CD4-positive, alpha-beta memory T cell (primary cell): ENCODE measurements at regions not wholly inside any gene's neighbourhood (a gene's known extent, or its start where the extent isn't known, plus 50 kb on each side); places are given as distances from the start of the nearest gene placed in this dataset.

Experiments used
- CTCF ChIA-PET: fragments of 350-600 bp; sonication (Branson Sonifier 250); formaldehyde crosslinking; loops from one replicate; lab custom pipeline; 2021; ENCODE audit warnings: inconsistent platforms; ENCODE audit not compliant: partially characterized antibody; lab: Charles Lee
- POLR2A ChIA-PET: fragments of 350-600 bp; sonication (Branson Sonifier 250); formaldehyde crosslinking; loops from one replicate; lab custom pipeline; 2021; ENCODE audit not compliant: partially characterized antibody; lab: Charles Lee
- DNase-seq, 5 donors: peaks; one replicate each; pipeline versions ENCODE4 v3.0.0 to v3.0.0-alpha.2; 2020 to 2022; ENCODE audit warnings: mixed read lengths in 1 of 5
- H3K27ac ChIP-seq: one replicate; pipeline ENCODE4 v1.7.0; 2013; ENCODE audit warnings: low read depth, low read length
- H3K27me3 ChIP-seq: 2 replicates; pipeline ENCODE4 v1.7.0; 2013; ENCODE audit warnings: mild to moderate bottlenecking, low read length, moderate library complexity; ENCODE audit not compliant: insufficient read depth
- H3K36me3 ChIP-seq: 2 replicates; pipeline ENCODE4 v1.7.0; 2013; ENCODE audit warnings: mild to moderate bottlenecking, low read length, moderate library complexity; ENCODE audit not compliant: insufficient read depth
- H3K4me1 ChIP-seq: 2 replicates; pipeline ENCODE4 v1.7.0; 2013; ENCODE audit warnings: mild to moderate bottlenecking, low read length, moderate library complexity; ENCODE audit not compliant: insufficient read depth
- H3K4me3 ChIP-seq, 2 donors: one replicate each; pipeline ENCODE4 v1.7.0; 2013; ENCODE audit warnings: low read length in 2 of 2, mild to moderate bottlenecking in 1 of 2
- H3K9me3 ChIP-seq, 2 donors: one replicate each; pipeline ENCODE4 v1.7.0; 2013; ENCODE audit warnings: low read length in 2 of 2, control low read depth in 1 of 2; ENCODE audit not compliant: control insufficient read depth in 1 of 2
- H3K27ac Mint-ChIP-seq, 7 donors: one replicate each; pipeline ENCODE4 v1.8.0; 2020 to 2021; ENCODE audit warnings: mixed read lengths in 7 of 7, mild to moderate bottlenecking in 6 of 7, inconsistent platforms in 3 of 7, moderate library complexity in 3 of 7
- H3K27me3 Mint-ChIP-seq, 2 donors: one replicate each; pipeline ENCODE4 v1.8.0; 2020 to 2021; ENCODE audit warnings: mixed read lengths in 2 of 2
- H3K36me3 Mint-ChIP-seq, 2 donors: one replicate each; pipeline ENCODE4 v1.8.0; 2020 to 2021; ENCODE audit warnings: mixed read lengths in 2 of 2, inconsistent platforms in 1 of 2, mild to moderate bottlenecking in 1 of 2
- H3K4me1 Mint-ChIP-seq, 4 donors: one replicate each; pipeline ENCODE4 v1.8.0; 2020 to 2021; ENCODE audit warnings: mixed read lengths in 4 of 4, mild to moderate bottlenecking in 1 of 4
- H3K4me3 Mint-ChIP-seq, 8 donors: one replicate each; pipeline ENCODE4 v1.8.0; 2020 to 2021; ENCODE audit warnings: mixed read lengths in 8 of 8, mild to moderate bottlenecking in 7 of 8, moderate library complexity in 6 of 8, inconsistent platforms in 3 of 8
- H3K9me3 Mint-ChIP-seq, 8 donors: one replicate each; pipeline ENCODE4 v1.8.0; 2020 to 2021; ENCODE audit warnings: mixed read lengths in 8 of 8, mild to moderate bottlenecking in 5 of 8, inconsistent platforms in 3 of 8, moderate library complexity in 1 of 8
- intact Hi-C: fragments of 100-400 bp; cut with micrococcal nuclease; formaldehyde crosslinking; loops from one replicate; pipeline ENCODE4 v1.15.1; 2023

- no peak for DNase-seq
- no peaks in the 10 kb centered on the region for H3K4me1 ChIP-seq
- Mint-ChIP-seq H3K27me3 (peaks cover 0 to 3% of the 10 kb centered on the region in 2 donors), H3K27ac (no peak overlapping the region), H3K9me3 (peaks cover 0 to 20% (median 16%) of the 10 kb centered on the region in 8 donors), H3K4me3 (no peak overlapping the region), H3K4me1 (no peaks in the 10 kb centered on the region), H3K36me3 (peaks cover 0 to 3% of the 10 kb centered on the region in 2 donors)
- H3K27me3 ChIP-seq, result no peaks in the 10 kb centered on the region
- POLR2A ChIA-PET, result no interaction called here
- no peaks in the 10 kb centered on the region for H3K36me3 ChIP-seq
- H3K9me3 ChIP-seq, result no peaks in the 10 kb centered on the region
- no peak overlapping the region for H3K27ac ChIP-seq
- intact Hi-C loops, result no loop called here
- H3K4me3 ChIP-seq, result no peak overlapping the region
- CTCF ChIA-PET, result interaction anchor here (1.2 to 9.2 kb wide), 2 partner anchors 8 to 14 kb away, joined by 3 to 67 read pairs; no protein-coding TSS in a partner anchor
These were observed 204.4 kb upstream of the ADAMTSL1 start for GRCh38 chr9:18269561-18269960.

- Histone ChIP-seq H3K27ac (no peak overlapping the region), H3K4me3 (no peak overlapping the region), H3K9me3 (no peaks in the 10 kb centered on the region), H3K36me3 (no peaks in the 10 kb centered on the region), H3K4me1 (no peaks in the 10 kb centered on the region), H3K27me3 (no peaks in the 10 kb centered on the region)
- Mint-ChIP-seq H3K9me3 (peaks cover 4 to 48% (median 27%) of the 10 kb centered on the region in 8 donors), H3K4me1 (no peaks in the 10 kb centered on the region), H3K27ac (no peak overlapping the region), H3K4me3 (no peak overlapping the region), H3K27me3 (peaks cover 0 to 1% of the 10 kb centered on the region in 2 donors), H3K36me3 (peaks cover 0 to 3% of the 10 kb centered on the region in 2 donors)
- intact Hi-C loops, result no loop called here
- DNase-seq, result no peak
- ChIA-PET CTCF (interaction anchor here (1.0 kb wide), 1 partner anchor 20 kb away, joined by 4 read pairs; no protein-coding TSS in a partner anchor), POLR2A (no interaction called here)
These were observed 199.3 kb upstream of the ADAMTSL1 start for GRCh38 chr9:18274693-18275092.

- no peaks in the 10 kb centered on the region for H3K27me3 ChIP-seq
- ChIA-PET CTCF (no interaction called here), POLR2A (no interaction called here)
- Mint-ChIP-seq H3K9me3 (peaks cover 4 to 48% (median 27%) of the 10 kb centered on the region in 8 donors), H3K27ac (no peak overlapping the region), H3K27me3 (peaks cover 0 to 1% of the 10 kb centered on the region in 2 donors), H3K4me1 (no peaks in the 10 kb centered on the region), H3K36me3 (peaks cover 0 to 3% of the 10 kb centered on the region in 2 donors), H3K4me3 (no peak overlapping the region)
- H3K9me3 ChIP-seq, result no peaks in the 10 kb centered on the region
- intact Hi-C loops, result no loop called here
- no peak overlapping the region for H3K4me3 ChIP-seq
- no peak overlapping the region for H3K27ac ChIP-seq
- no peaks in the 10 kb centered on the region for H3K36me3 ChIP-seq
- no peaks in the 10 kb centered on the region for H3K4me1 ChIP-seq
- DNase-seq, result no peak
These were observed 198.5 kb upstream of the ADAMTSL1 start for GRCh38 chr9:18275313-18275990.

- DNase-seq, result no peak
- Mint-ChIP-seq H3K9me3 (peaks cover 6 to 31% (median 12%) of the 10 kb centered on the region in 8 donors), H3K27ac (no peak overlapping the region), H3K27me3 (peaks cover 1 to 3% of the 10 kb centered on the region in 2 donors), H3K36me3 (no peaks in the 10 kb centered on the region), H3K4me3 (no peak overlapping the region), H3K4me1 (no peaks in the 10 kb centered on the region)
- Histone ChIP-seq H3K27ac (no peak overlapping the region), H3K9me3 (no peaks in the 10 kb centered on the region), H3K36me3 (no peaks in the 10 kb centered on the region), H3K27me3 (no peaks in the 10 kb centered on the region), H3K4me1 (no peaks in the 10 kb centered on the region), H3K4me3 (no peak overlapping the region)
- intact Hi-C loops, result no loop called here
- ChIA-PET POLR2A (no interaction called here), CTCF (no interaction called here)
These were observed 192.7 kb upstream of the ADAMTSL1 start for GRCh38 chr9:18281291-18281690.

GRCh38 chr9:18294229-18294628 lies 179.7 kb upstream of the ADAMTSL1 start:
- no peak overlapping the region for H3K27ac Mint-ChIP-seq
- H3K27ac ChIP-seq, result no peak overlapping the region
- POLR2A ChIA-PET, result interaction anchor here (0.5 kb wide), 1 partner anchor 65 kb away, joined by 3 read pairs; no protein-coding TSS in a partner anchor
- H3K4me1 ChIP-seq, result no peaks in the 10 kb centered on the region
- no peaks in the 10 kb centered on the region for H3K9me3 ChIP-seq
- H3K4me1 Mint-ChIP-seq, result no peaks in the 10 kb centered on the region
- CTCF ChIA-PET, result no interaction called here
- intact Hi-C loops, result no loop called here
- H3K9me3 Mint-ChIP-seq, result peaks cover 0 to 2% (median 0%) of the 10 kb centered on the region in 8 donors
- no peaks in the 10 kb centered on the region for H3K36me3 ChIP-seq
- H3K4me3 Mint-ChIP-seq, result no peak overlapping the region
- no peaks in the 10 kb centered on the region for H3K36me3 Mint-ChIP-seq
- no peaks in the 10 kb centered on the region for H3K27me3 ChIP-seq
- peaks cover 0 to 4% of the 10 kb centered on the region in 2 donors for H3K27me3 Mint-ChIP-seq
- DNase-seq, result no peak
- H3K4me3 ChIP-seq, result no peak overlapping the region

GRCh38 chr9:18296702-18297055 lies 177.3 kb upstream of the ADAMTSL1 start:
- Mint-ChIP-seq H3K27me3 (peaks cover 0 to 4% of the 10 kb centered on the region in 2 donors), H3K36me3 (no peaks in the 10 kb centered on the region), H3K9me3 (peaks cover 0 to 2% (median 0%) of the 10 kb centered on the region in 8 donors), H3K27ac (no peak overlapping the region), H3K4me3 (no peak overlapping the region), H3K4me1 (no peaks in the 10 kb centered on the region)
- no peaks in the 10 kb centered on the region for H3K36me3 ChIP-seq
- no peak overlapping the region for H3K27ac ChIP-seq
- no peaks in the 10 kb centered on the region for H3K9me3 ChIP-seq
- DNase-seq, result no peak
- intact Hi-C loops, result no loop called here
- ChIA-PET CTCF (interaction anchor here (0.8 kb wide), 1 partner anchor 43 kb away, joined by 3 read pairs; no protein-coding TSS in a partner anchor), POLR2A (no interaction called here)
- no peaks in the 10 kb centered on the region for H3K4me1 ChIP-seq
- no peak overlapping the region for H3K4me3 ChIP-seq
- no peaks in the 10 kb centered on the region for H3K27me3 ChIP-seq

GRCh38 chr9:18297056-18297841 lies 176.7 kb upstream of the ADAMTSL1 start:
- H3K4me1 Mint-ChIP-seq, result no peaks in the 10 kb centered on the region
- no peak overlapping the region for H3K27ac Mint-ChIP-seq
- H3K9me3 Mint-ChIP-seq, result peaks cover 0 to 2% (median 0%) of the 10 kb centered on the region in 8 donors
- H3K36me3 Mint-ChIP-seq, result no peaks in the 10 kb centered on the region
- H3K27me3 ChIP-seq, result no peaks in the 10 kb centered on the region
- no peaks in the 10 kb centered on the region for H3K4me1 ChIP-seq
- CTCF ChIA-PET, result no interaction called here
- no peak for DNase-seq
- H3K4me3 ChIP-seq, result no peak overlapping the region
- H3K27me3 Mint-ChIP-seq, result peaks cover 0 to 4% of the 10 kb centered on the region in 2 donors
- POLR2A ChIA-PET, result no interaction called here
- no peak overlapping the region for H3K4me3 Mint-ChIP-seq
- H3K9me3 ChIP-seq, result no peaks in the 10 kb centered on the region
- no peaks in the 10 kb centered on the region for H3K36me3 ChIP-seq
- intact Hi-C loops, result no loop called here
- no peak overlapping the region for H3K27ac ChIP-seq
